Osteoblast (primary cell): ENCODE measurements at regions not wholly inside any gene's neighbourhood (a gene's known extent, or its start where the extent isn't known, plus 50 kb on each side); places are given as distances from the start of the nearest gene placed in this dataset.

Source experiments
- DNase-seq: peaks from one replicate; pipeline ENCODE4 v3.0.0; 2011; ENCODE audit warnings: low spot score, mixed read lengths; ENCODE audit not compliant: insufficient read length; ENCODE audit errors: missing footprints
- H2AFZ ChIP-seq: 2 replicates; pipeline ENCODE4 v1.6.0; 2011; ENCODE audit warnings: mild to moderate bottlenecking, low read length
- H3K27ac ChIP-seq: 2 replicates; pipeline ENCODE4 v1.5.1; 2011; ENCODE audit warnings: mild to moderate bottlenecking, low read depth, low read length, moderate library complexity
- H3K27me3 ChIP-seq: 2 replicates; pipeline ENCODE4 v1.6.0; 2012; ENCODE audit warnings: mild to moderate bottlenecking, control low read depth, inconsistent platforms, low read length, moderate library complexity; ENCODE audit not compliant: insufficient read depth
- H3K36me3 ChIP-seq: 2 replicates; pipeline ENCODE4 v1.5.1; 2011; ENCODE audit warnings: mild to moderate bottlenecking, low read length, control low read depth, moderate library complexity; ENCODE audit not compliant: insufficient read depth
- H3K4me1 ChIP-seq: 2 replicates; pipeline ENCODE4 v1.5.1; 2011; ENCODE audit warnings: mild to moderate bottlenecking, low read length, control low read depth, moderate library complexity; ENCODE audit not compliant: insufficient read depth
- H3K4me2 ChIP-seq: 2 replicates; pipeline ENCODE4 v1.6.0; 2011; ENCODE audit warnings: mild to moderate bottlenecking, low read length; ENCODE audit not compliant: insufficient read depth
- H3K4me3 ChIP-seq: fragments of 200-600 bp; sonication (generic); 3 replicates; pipeline ENCODE4 v1.5.1; 2012; ENCODE audit warnings: mild to moderate bottlenecking, low read length, inconsistent platforms; ENCODE audit not compliant: insufficient read depth
- H3K79me2 ChIP-seq: 2 replicates; pipeline ENCODE4 v1.6.0; 2012; ENCODE audit warnings: mild to moderate bottlenecking, low read length, control low read depth, inconsistent platforms; ENCODE audit not compliant: insufficient read depth
- H3K9me3 ChIP-seq: 2 replicates; pipeline ENCODE4 v1.5.1; 2011; ENCODE audit warnings: low read depth, low read length, control low read depth
- H4K20me1 ChIP-seq: 2 replicates; pipeline ENCODE4 v1.6.0; 2012; ENCODE audit warnings: mild to moderate bottlenecking, low read length, control low read depth; ENCODE audit not compliant: insufficient read depth
- TF ChIP-seq, protein P1 (sequence below): IDR thresholded peaks from 2 replicates; pipeline ENCODE4 v1.5.1; 2011; ENCODE audit warnings: mild to moderate bottlenecking, low read depth, low read length, moderate library complexity; ENCODE audit errors: extremely low read depth

DNA sequence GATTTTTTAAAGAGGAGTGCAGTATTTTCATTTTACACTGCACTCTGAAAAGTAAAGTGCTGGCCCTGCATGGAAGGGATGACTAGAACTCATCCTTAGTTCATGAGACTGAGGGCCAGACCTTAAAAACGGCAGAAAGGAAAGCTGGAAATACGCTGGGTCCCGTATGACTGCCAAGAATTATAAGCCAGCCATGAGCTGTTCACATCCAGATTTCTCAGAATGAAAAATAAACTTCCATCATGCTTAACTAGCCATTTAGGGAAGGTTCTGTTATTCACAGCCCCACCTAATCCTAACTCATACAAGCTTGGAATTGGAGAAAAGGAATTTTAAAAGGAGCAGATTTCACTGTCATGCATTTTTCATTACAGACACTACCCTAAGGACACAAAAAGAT, 894.4 kb downstream of the FAT4 start:
- Histone ChIP-seq H2AFZ (no peak overlapping the region), H3K4me2 (no peak overlapping the region), H3K4me3 (no peak overlapping the region), H4K20me1 (no peaks in the 10 kb centered on the region), H3K27me3 (no peaks in the 10 kb centered on the region), H3K9me3 (no peaks in the 10 kb centered on the region), H3K4me1 (no peaks in the 10 kb centered on the region), H3K79me2 (no peaks in the 10 kb centered on the region), H3K36me3 (no peaks in the 10 kb centered on the region), H3K27ac (no peak overlapping the region)
- DNase-seq: no peak
- TF ChIP-seq, protein P1, sequence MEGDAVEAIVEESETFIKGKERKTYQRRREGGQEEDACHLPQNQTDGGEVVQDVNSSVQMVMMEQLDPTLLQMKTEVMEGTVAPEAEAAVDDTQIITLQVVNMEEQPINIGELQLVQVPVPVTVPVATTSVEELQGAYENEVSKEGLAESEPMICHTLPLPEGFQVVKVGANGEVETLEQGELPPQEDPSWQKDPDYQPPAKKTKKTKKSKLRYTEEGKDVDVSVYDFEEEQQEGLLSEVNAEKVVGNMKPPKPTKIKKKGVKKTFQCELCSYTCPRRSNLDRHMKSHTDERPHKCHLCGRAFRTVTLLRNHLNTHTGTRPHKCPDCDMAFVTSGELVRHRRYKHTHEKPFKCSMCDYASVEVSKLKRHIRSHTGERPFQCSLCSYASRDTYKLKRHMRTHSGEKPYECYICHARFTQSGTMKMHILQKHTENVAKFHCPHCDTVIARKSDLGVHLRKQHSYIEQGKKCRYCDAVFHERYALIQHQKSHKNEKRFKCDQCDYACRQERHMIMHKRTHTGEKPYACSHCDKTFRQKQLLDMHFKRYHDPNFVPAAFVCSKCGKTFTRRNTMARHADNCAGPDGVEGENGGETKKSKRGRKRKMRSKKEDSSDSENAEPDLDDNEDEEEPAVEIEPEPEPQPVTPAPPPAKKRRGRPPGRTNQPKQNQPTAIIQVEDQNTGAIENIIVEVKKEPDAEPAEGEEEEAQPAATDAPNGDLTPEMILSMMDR: no peak

GRCh38 chr4:126213996-126214395, 899.2 kb downstream of the FAT4 start:
- no peaks in the 10 kb centered on the region for H3K9me3 ChIP-seq
- no peak overlapping the region for H2AFZ ChIP-seq
- H3K36me3 ChIP-seq: no peaks in the 10 kb centered on the region
- DNase-seq: no peak
- no peaks in the 10 kb centered on the region for H3K4me1 ChIP-seq
- no peak overlapping the region for H3K27ac ChIP-seq
- no peak overlapping the region for H3K4me2 ChIP-seq
- no peaks in the 10 kb centered on the region for H4K20me1 ChIP-seq
- TF ChIP-seq, protein P1: no peak
- no peaks in the 10 kb centered on the region for H3K79me2 ChIP-seq
- no peaks in the 10 kb centered on the region for H3K27me3 ChIP-seq
- H3K4me3 ChIP-seq: no peak overlapping the region

DNA sequence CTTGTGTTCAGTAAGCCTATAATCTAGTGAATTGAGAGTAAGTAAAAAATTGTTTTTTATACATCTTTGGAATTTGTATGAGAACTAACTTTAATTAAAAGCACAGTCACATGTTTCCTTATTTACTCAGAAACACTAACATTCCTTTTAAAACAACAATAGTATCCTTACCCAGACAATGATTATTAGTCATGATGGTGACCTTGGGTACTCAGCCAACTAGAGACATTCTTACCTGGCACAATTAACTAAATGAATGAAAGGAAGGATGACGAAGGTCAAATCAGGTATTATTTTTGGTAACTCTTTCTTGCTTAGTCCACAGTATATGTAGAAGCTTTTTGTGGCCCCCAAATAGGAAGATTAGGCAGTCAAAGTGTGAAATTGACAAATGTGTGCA, 901.0 kb downstream of the FAT4 start:
- no peaks in the 10 kb centered on the region for H3K4me1 ChIP-seq
- H2AFZ ChIP-seq: no peak overlapping the region
- no peak overlapping the region for H3K4me2 ChIP-seq
- TF ChIP-seq, protein P1: no peak
- no peak overlapping the region for H3K27ac ChIP-seq
- H3K36me3 ChIP-seq: no peaks in the 10 kb centered on the region
- H3K4me3 ChIP-seq: no peak overlapping the region
- H4K20me1 ChIP-seq: no peaks in the 10 kb centered on the region
- no peaks in the 10 kb centered on the region for H3K27me3 ChIP-seq
- H3K9me3 ChIP-seq: no peaks in the 10 kb centered on the region
- no peak for DNase-seq
- H3K79me2 ChIP-seq: no peaks in the 10 kb centered on the region

DNA sequence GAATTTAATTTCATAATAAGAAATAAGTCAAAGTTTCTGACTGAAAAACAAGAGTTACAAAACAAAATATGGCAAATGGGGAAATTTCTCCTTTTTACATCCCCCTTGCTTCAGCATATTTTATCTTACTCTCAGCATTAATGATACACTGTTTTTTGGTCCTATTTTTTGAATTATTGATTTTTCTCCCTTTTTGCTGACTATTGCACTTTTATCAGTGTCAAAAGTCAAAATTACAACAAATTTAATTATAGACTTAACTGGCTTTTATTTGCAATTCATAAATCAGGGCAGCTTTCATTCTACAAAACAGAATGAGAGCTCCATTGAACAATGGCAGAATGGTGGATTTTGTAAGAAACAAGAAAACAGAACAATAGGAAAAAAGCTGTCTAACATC, 901.9 kb downstream of the FAT4 start:
- Histone ChIP-seq H2AFZ (no peak overlapping the region), H3K9me3 (no peaks in the 10 kb centered on the region), H3K4me3 (no peak overlapping the region), H3K27ac (no peak overlapping the region), H3K4me1 (no peaks in the 10 kb centered on the region), H3K36me3 (no peaks in the 10 kb centered on the region), H3K79me2 (no peaks in the 10 kb centered on the region), H4K20me1 (no peaks in the 10 kb centered on the region), H3K4me2 (no peak overlapping the region), H3K27me3 (no peaks in the 10 kb centered on the region)
- DNase-seq: no peak
- TF ChIP-seq, protein P1: no peak
